Gastroesophageal sphincter (tissue), 3 donors: ENCODE measurements at regions not wholly inside any gene's neighbourhood (a gene's known extent, or its start where the extent isn't known, plus 50 kb on each side); places are given as distances from the start of the nearest gene placed in this dataset.

Experiments
- POLR2A ChIP-seq, 2 donors: fragments of 450-650 bp; IDR thresholded peaks; one replicate each; pipeline ENCODE4 v1.6.1; 2017; ENCODE audit warnings: antibody characterized with exemption in 2 of 2, mild to moderate bottlenecking in 2 of 2, moderate library complexity in 1 of 2
- POLR2AphosphoS5 ChIP-seq: sonication (generic); formaldehyde crosslinking; IDR thresholded peaks from one replicate; pipeline ENCODE4 v1.6.1; 2017; ENCODE audit warnings: antibody characterized with exemption
- TF ChIP-seq, protein P1 (sequence below), 4 experiments: fragments of 200-600 bp in 2 of 4; fragments of 450-650 bp in 2 of 4; sonication (generic) in 1 of 4; IDR thresholded peaks; one replicate each; pipeline ENCODE4 v1.5.1; 2017 to 2019; ENCODE audit warnings: antibody characterized with exemption in 4 of 4, mild to moderate bottlenecking in 2 of 4, moderate library complexity in 2 of 4

DNA sequence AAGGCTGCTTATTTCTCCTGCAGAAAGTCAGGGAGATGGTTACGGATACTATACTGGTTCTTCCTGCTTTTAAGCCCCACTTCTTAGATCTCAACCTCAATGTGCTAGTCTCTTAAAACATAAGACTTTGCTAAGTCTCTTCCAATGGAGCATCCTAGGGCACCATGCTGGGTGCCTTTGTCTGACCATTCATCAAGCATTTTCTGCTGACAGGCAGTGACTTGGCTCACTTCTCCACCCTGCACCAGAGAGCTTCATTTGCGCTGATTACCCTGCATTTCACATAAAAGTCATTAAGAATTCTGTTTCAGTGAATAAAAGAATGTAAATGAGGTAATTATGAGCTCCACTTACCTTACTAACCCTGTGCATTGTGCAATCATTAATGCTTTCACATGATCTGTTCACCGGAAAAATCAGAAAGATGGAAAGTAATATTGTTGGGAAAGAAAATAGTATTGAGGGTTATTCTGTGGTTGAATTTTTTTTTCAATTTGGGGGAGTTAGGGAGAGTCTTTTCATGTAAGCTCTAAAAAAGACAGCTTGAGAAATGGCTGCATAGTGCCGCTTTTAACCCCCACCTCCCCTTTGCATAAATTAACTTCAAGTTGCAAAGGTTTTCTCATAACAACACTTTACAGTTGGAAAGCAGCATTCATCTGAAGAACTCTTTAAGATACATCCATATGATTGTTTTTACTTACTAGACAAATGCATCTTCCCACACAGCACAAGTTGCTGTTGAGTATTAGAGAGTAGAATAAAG lies 677.3 kb upstream of the KIRREL3 start:
- TF ChIP-seq, protein P1, sequence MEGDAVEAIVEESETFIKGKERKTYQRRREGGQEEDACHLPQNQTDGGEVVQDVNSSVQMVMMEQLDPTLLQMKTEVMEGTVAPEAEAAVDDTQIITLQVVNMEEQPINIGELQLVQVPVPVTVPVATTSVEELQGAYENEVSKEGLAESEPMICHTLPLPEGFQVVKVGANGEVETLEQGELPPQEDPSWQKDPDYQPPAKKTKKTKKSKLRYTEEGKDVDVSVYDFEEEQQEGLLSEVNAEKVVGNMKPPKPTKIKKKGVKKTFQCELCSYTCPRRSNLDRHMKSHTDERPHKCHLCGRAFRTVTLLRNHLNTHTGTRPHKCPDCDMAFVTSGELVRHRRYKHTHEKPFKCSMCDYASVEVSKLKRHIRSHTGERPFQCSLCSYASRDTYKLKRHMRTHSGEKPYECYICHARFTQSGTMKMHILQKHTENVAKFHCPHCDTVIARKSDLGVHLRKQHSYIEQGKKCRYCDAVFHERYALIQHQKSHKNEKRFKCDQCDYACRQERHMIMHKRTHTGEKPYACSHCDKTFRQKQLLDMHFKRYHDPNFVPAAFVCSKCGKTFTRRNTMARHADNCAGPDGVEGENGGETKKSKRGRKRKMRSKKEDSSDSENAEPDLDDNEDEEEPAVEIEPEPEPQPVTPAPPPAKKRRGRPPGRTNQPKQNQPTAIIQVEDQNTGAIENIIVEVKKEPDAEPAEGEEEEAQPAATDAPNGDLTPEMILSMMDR (IDR thresholded peaks at IDR 0.05), result no peak
- TF ChIP-seq POLR2A (IDR thresholded peaks at IDR 0.05) (no peak), POLR2AphosphoS5 (no peak)
